BE2C (cell line): ENCODE measurements at regions not wholly inside any gene's neighbourhood (a gene's known extent, or its start where the extent isn't known, plus 50 kb on each side); places are given as distances from the start of the nearest gene placed in this dataset.

Experiments used
- DNase-seq: peaks from one replicate; pipeline ENCODE4 v3.0.0-alpha.2; 2020
- H3K27me3 ChIP-seq: fragments of 250-450 bp; sonication (Bioruptor Pico); 2 replicates; pipeline ENCODE4 v1.5.1; 2020; ENCODE audit warnings: mild to moderate bottlenecking
- H3K36me3 ChIP-seq: fragments of 250-450 bp; sonication (Bioruptor Pico); 2 replicates; pipeline ENCODE4 v1.5.1; 2020; ENCODE audit warnings: mild to moderate bottlenecking
- H3K4me1 ChIP-seq: fragments of 250-450 bp; sonication (Bioruptor Pico); 2 replicates; pipeline ENCODE4 v1.5.1; 2020
- H3K4me3 ChIP-seq: 2 replicates; pipeline ENCODE4 v1.5.1; 2011; ENCODE audit warnings: low read depth, low read length
- H3K9me3 ChIP-seq: fragments of 250-450 bp; sonication (Bioruptor Pico); 2 replicates; pipeline ENCODE4 v1.5.1; 2020
- TF ChIP-seq, protein P1 (sequence below): IDR thresholded peaks from 2 replicates; pipeline ENCODE4 v1.5.1; 2012; ENCODE audit warnings: mild to moderate bottlenecking, low read depth, low read length

DNA sequence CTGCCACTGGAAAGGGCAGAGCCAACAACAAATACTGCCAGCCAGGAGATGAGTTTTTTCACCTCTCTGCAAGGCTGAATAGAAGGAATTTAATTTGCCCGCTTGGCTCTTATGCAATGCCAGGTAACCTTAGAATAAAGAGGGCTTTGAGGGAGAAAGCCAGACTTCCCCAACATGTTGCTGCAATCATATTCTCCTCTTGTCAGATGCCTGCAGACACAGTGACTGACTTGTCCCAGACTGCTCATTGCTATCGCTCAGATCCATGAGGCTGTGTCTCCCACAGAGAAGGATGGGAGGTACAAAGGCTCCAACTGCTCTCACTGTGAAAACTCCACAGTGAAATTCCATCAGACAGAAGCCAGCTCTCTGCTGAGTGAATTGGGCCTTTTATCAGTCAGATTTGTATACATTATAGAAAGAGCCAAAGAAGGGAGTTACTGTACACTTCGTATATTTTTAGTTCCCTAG is 517.0 kb upstream of the ID4 start:
- DNase-seq: no peak
- H3K36me3 ChIP-seq: no peaks in the 10 kb centered on the region
- H3K27me3 ChIP-seq: no peaks in the 10 kb centered on the region
- no peak overlapping the region for H3K4me3 ChIP-seq
- no peaks in the 10 kb centered on the region; the same call in 1 of the 2 replicates for H3K9me3 ChIP-seq
- no peaks in the 10 kb centered on the region for H3K4me1 ChIP-seq
- TF ChIP-seq, protein P1, sequence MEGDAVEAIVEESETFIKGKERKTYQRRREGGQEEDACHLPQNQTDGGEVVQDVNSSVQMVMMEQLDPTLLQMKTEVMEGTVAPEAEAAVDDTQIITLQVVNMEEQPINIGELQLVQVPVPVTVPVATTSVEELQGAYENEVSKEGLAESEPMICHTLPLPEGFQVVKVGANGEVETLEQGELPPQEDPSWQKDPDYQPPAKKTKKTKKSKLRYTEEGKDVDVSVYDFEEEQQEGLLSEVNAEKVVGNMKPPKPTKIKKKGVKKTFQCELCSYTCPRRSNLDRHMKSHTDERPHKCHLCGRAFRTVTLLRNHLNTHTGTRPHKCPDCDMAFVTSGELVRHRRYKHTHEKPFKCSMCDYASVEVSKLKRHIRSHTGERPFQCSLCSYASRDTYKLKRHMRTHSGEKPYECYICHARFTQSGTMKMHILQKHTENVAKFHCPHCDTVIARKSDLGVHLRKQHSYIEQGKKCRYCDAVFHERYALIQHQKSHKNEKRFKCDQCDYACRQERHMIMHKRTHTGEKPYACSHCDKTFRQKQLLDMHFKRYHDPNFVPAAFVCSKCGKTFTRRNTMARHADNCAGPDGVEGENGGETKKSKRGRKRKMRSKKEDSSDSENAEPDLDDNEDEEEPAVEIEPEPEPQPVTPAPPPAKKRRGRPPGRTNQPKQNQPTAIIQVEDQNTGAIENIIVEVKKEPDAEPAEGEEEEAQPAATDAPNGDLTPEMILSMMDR: no peak

DNA sequence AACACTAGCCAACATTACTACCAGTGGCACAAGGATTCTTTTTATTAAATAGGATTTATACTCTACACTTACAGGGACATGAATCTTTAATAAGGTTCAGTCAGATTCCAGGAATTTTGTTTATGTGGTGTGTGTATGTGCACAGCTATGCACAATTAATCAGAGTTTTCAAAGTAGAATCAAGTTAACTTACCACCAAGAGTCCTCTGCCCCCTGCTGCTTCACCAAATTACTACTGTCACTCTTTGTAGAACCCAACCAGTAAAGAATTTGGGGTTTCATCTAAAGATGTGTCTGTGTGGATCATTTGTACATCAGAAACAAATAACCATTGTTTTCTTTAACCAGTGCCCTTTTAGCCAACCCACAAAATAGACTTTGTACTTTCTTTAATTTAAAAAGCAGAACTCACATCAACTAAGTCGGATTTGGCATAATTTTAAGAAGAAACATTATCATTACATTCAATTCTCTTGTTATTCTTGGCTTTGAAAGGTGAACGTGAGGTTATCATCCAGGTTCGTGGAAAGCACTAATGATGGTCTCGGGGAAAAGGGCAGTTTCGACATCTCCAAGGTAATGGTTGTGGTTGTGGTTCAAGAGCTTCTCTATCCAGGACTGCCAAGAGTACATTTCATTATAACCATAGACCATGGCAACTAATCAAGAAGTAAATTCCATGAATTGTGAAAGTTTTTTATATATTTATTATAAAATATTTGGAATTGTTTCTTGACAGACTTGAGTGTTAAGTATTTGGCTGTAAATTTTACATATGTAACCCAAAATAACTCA is 514.3 kb upstream of the ID4 start:
- Histone ChIP-seq H3K36me3 (no peaks in the 10 kb centered on the region), H3K4me3 (no peak overlapping the region), H3K27me3 (no peaks in the 10 kb centered on the region), H3K4me1 (no peaks in the 10 kb centered on the region), H3K9me3 (no peaks in the 10 kb centered on the region; the same call in 1 of the 2 replicates)
- no peak for DNase-seq
- TF ChIP-seq, protein P1: no peak

DNA sequence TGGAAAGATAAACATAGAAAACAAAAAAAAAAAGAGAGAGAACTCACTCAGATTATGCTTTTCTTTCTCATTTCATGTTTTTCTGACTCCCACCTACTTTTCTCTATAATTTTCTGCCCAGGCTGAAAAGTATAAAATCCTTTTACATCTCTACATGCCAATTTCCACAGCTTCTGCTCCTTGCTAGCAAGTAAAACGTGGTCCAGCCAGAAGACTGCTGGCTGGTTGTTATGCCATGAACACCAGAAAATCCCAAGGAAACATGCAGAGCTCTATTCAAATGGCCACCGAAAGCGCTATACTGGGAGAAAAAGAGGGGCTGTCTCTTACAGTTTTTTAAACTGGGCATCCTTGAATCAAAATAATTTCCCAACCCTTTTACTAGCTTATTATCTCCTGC is 512.8 kb upstream of the ID4 start:
- Histone ChIP-seq H3K36me3 (no peaks in the 10 kb centered on the region), H3K4me1 (no peaks in the 10 kb centered on the region), H3K9me3 (no peaks in the 10 kb centered on the region), H3K4me3 (no peak overlapping the region), H3K27me3 (no peaks in the 10 kb centered on the region)
- TF ChIP-seq, protein P1: no peak
- no peak for DNase-seq

GRCh38 chr6:19325335-19325789 is 511.8 kb upstream of the ID4 start:
- Histone ChIP-seq H3K9me3 (no peaks in the 10 kb centered on the region), H3K4me1 (no peaks in the 10 kb centered on the region), H3K4me3 (no peak overlapping the region), H3K36me3 (no peaks in the 10 kb centered on the region), H3K27me3 (no peaks in the 10 kb centered on the region)
- TF ChIP-seq, protein P1: no peak
- no peak for DNase-seq

- H3K36me3 ChIP-seq: no peaks in the 10 kb centered on the region
- no peaks in the 10 kb centered on the region for H3K4me1 ChIP-seq
- no peaks in the 10 kb centered on the region for H3K27me3 ChIP-seq
- H3K4me3 ChIP-seq: no peak overlapping the region
- H3K9me3 ChIP-seq: no peaks in the 10 kb centered on the region
- TF ChIP-seq, protein P1: no peak
- DNase-seq: no peak
These were observed 509.9 kb upstream of the ID4 start for GRCh38 chr6:19327241-19327640.

DNA sequence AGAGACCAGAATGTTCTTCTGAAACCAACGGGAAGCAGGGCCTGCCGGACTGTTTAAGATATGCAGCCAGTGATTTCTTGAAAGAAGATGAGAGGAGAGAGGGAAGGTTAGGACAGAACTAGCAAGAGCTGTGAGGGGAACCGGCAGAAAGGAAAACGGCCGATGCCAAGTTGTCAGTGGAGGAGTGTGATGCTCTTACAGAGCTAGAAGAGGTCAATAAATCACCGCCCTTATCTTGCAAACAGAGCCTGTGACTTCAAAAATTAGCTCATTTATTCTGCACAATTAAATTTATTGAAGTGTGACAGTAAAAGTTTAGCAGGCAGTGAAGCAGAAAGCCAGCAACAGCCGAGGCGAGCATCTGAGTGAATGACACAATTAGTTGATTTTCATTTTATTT is 509.5 kb upstream of the ID4 start:
- no peak for DNase-seq
- Histone ChIP-seq H3K36me3 (no peaks in the 10 kb centered on the region), H3K9me3 (no peaks in the 10 kb centered on the region), H3K4me3 (no peak overlapping the region), H3K27me3 (no peaks in the 10 kb centered on the region), H3K4me1 (no peaks in the 10 kb centered on the region)
- TF ChIP-seq, protein P1: no peak
